HUES48 (cell line): ENCODE measurements at regions not wholly inside any gene's neighbourhood (a gene's known extent, or its start where the extent isn't known, plus 50 kb on each side); places are given as distances from the start of the nearest gene placed in this dataset.

ENCODE experiments used
- H3K27ac ChIP-seq: one replicate; pipeline ENCODE4 v1.7.0; 2013; ENCODE audit warnings: low read depth, low read length, inconsistent platforms
- H3K27me3 ChIP-seq: 2 replicates; pipeline ENCODE4 v1.6.1; 2013; ENCODE audit warnings: mild to moderate bottlenecking, low read length; ENCODE audit not compliant: control insufficient read depth, insufficient read depth
- H3K36me3 ChIP-seq: 2 replicates; pipeline ENCODE4 v1.6.1; 2013; ENCODE audit warnings: low read length; ENCODE audit not compliant: control insufficient read depth, insufficient read depth
- H3K4me1 ChIP-seq: 2 replicates; pipeline ENCODE4 v1.6.1; 2013; ENCODE audit warnings: mild to moderate bottlenecking, low read length; ENCODE audit not compliant: control insufficient read depth, insufficient read depth
- H3K4me3 ChIP-seq: 2 replicates; pipeline ENCODE4 v1.5.1; 2013; ENCODE audit warnings: mild to moderate bottlenecking, low read depth, low read length
- H3K9ac ChIP-seq: 2 replicates; pipeline ENCODE4 v1.6.1; 2013; ENCODE audit warnings: mild to moderate bottlenecking, low read depth, low read length, moderate library complexity
- H3K9me3 ChIP-seq: 2 replicates; pipeline ENCODE4 v1.6.1; 2013; ENCODE audit warnings: low read length; ENCODE audit not compliant: control insufficient read depth, insufficient read depth

- Histone ChIP-seq H3K4me3 (no peak overlapping the region), H3K9ac (no peak overlapping the region), H3K9me3 (no peaks in the 10 kb centered on the region), H3K27me3 (no peaks in the 10 kb centered on the region), H3K4me1 (no peaks in the 10 kb centered on the region), H3K27ac (no peak overlapping the region), H3K36me3 (no peaks in the 10 kb centered on the region)
These were observed 255.2 kb upstream of the NAV3 start for GRCh38 chr12:77575376-77575919.

- Histone ChIP-seq H3K27me3 (no peaks in the 10 kb centered on the region), H3K4me1 (no peaks in the 10 kb centered on the region), H3K4me3 (no peak overlapping the region), H3K36me3 (no peaks in the 10 kb centered on the region), H3K9ac (no peak overlapping the region), H3K27ac (no peak overlapping the region), H3K9me3 (no peaks in the 10 kb centered on the region)
These were observed 258.3 kb upstream of the NAV3 start for GRCh38 chr12:77572371-77572770.

GRCh38 chr12:77571768-77572167 is 258.9 kb upstream of the NAV3 start:
- H3K9me3 ChIP-seq = no peaks in the 10 kb centered on the region
- no peak overlapping the region for H3K4me3 ChIP-seq
- no peak overlapping the region for H3K27ac ChIP-seq
- H3K36me3 ChIP-seq = no peaks in the 10 kb centered on the region
- no peaks in the 10 kb centered on the region for H3K27me3 ChIP-seq
- no peaks in the 10 kb centered on the region for H3K4me1 ChIP-seq
- no peak overlapping the region for H3K9ac ChIP-seq

- no peak overlapping the region for H3K9ac ChIP-seq
- H3K4me1 ChIP-seq = no peaks in the 10 kb centered on the region
- H3K36me3 ChIP-seq = no peaks in the 10 kb centered on the region
- H3K27me3 ChIP-seq = no peaks in the 10 kb centered on the region
- no peak overlapping the region for H3K4me3 ChIP-seq
- no peak overlapping the region for H3K27ac ChIP-seq
- H3K9me3 ChIP-seq = no peaks in the 10 kb centered on the region
These were observed 259.6 kb upstream of the NAV3 start for GRCh38 chr12:77571127-77571526.

- no peaks in the 10 kb centered on the region for H3K36me3 ChIP-seq
- H3K9ac ChIP-seq = no peak overlapping the region
- no peaks in the 10 kb centered on the region for H3K9me3 ChIP-seq
- no peaks in the 10 kb centered on the region for H3K4me1 ChIP-seq
- H3K4me3 ChIP-seq = no peak overlapping the region
- no peaks in the 10 kb centered on the region for H3K27me3 ChIP-seq
- no peak overlapping the region for H3K27ac ChIP-seq
These were observed 260.8 kb upstream of the NAV3 start for GRCh38 chr12:77569876-77570275.

- no peaks in the 10 kb centered on the region for H3K27me3 ChIP-seq
- no peaks in the 10 kb centered on the region for H3K4me1 ChIP-seq
- no peaks in the 10 kb centered on the region for H3K36me3 ChIP-seq
- no peak overlapping the region for H3K4me3 ChIP-seq
- H3K27ac ChIP-seq = no peak overlapping the region
- H3K9ac ChIP-seq = no peak overlapping the region
- no peaks in the 10 kb centered on the region for H3K9me3 ChIP-seq
These were observed 270.0 kb upstream of the NAV3 start for GRCh38 chr12:77560714-77561113.

GRCh38 chr12:77559400-77560074 is 271.2 kb upstream of the NAV3 start:
- no peak overlapping the region for H3K4me3 ChIP-seq
- no peaks in the 10 kb centered on the region for H3K9me3 ChIP-seq
- H3K9ac ChIP-seq = no peak overlapping the region

GRCh38 chr12:77555074-77555473 is 275.6 kb upstream of the NAV3 start:
- Histone ChIP-seq H3K9me3 (no peaks in the 10 kb centered on the region), H3K4me1 (no peaks in the 10 kb centered on the region), H3K27ac (no peak overlapping the region), H3K27me3 (no peaks in the 10 kb centered on the region), H3K9ac (no peak overlapping the region), H3K36me3 (no peaks in the 10 kb centered on the region), H3K4me3 (no peak overlapping the region)

More at GRCh38 chr12:77559400-77560074, 271.2 kb upstream of the NAV3 start:
- Histone ChIP-seq H3K27ac (no peak overlapping the region), H3K36me3 (no peaks in the 10 kb centered on the region), H3K4me1 (no peaks in the 10 kb centered on the region), H3K27me3 (no peaks in the 10 kb centered on the region)

GRCh38 chr12:77553976-77554619 is 276.6 kb upstream of the NAV3 start:
- no peak overlapping the region for H3K9ac ChIP-seq
- no peak overlapping the region for H3K27ac ChIP-seq
- no peak overlapping the region for H3K4me3 ChIP-seq
- no peaks in the 10 kb centered on the region for H3K36me3 ChIP-seq
- no peaks in the 10 kb centered on the region for H3K4me1 ChIP-seq
- no peaks in the 10 kb centered on the region for H3K9me3 ChIP-seq
- H3K27me3 ChIP-seq = no peaks in the 10 kb centered on the region

- H3K9ac ChIP-seq = no peak overlapping the region
- no peaks in the 10 kb centered on the region for H3K27me3 ChIP-seq
- no peak overlapping the region for H3K27ac ChIP-seq
- H3K9me3 ChIP-seq = no peaks in the 10 kb centered on the region
- H3K36me3 ChIP-seq = no peaks in the 10 kb centered on the region
- H3K4me3 ChIP-seq = no peak overlapping the region
- no peaks in the 10 kb centered on the region for H3K4me1 ChIP-seq
These were observed 281.1 kb upstream of the NAV3 start for GRCh38 chr12:77549383-77550128.

GRCh38 chr12:77548797-77549196 is 281.9 kb upstream of the NAV3 start:
- Histone ChIP-seq H3K4me3 (no peak overlapping the region), H3K9ac (no peak overlapping the region), H3K27me3 (no peaks in the 10 kb centered on the region), H3K27ac (no peak overlapping the region), H3K4me1 (no peaks in the 10 kb centered on the region), H3K9me3 (no peaks in the 10 kb centered on the region), H3K36me3 (no peaks in the 10 kb centered on the region)
